ENCODE measurements at regions not wholly inside any gene's neighbourhood (a gene's known extent, or its start where the extent isn't known, plus 50 kb on each side); places are given as distances from the start of the nearest gene placed in this dataset.

GRCh38 chr3:43956945-43957344 lies 266.2 kb downstream of the ABHD5 start:
- DNase-seq (ENCODE audit: insufficient read length, low spot score) (no peak), FAIRE-seq (no peak)
- TF ChIP-seq CTCF (IDR thresholded peaks at IDR 0.05; ENCODE audit: insufficient read depth, missing control alignments), result no peak

DNA sequence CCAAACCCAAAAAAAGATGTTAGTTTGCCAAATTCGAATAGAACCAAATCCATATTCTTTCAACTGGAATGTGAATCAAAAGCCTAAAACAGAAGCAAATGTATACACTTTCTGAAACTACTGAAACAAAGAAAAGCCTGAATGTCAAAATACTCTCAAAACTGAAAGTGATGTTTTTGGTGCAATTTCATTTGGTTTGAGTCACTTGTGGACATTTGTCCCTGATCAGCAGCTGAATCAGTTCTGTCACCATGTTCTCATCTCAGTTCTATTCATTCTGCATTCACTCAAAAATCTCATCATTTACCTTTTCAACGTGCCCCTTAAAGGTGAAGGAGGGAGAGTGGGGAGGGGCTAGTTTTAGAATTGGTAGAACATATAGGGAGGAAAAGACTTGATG lies 266.8 kb downstream of the ABHD5 start:
- DNase-seq (ENCODE audit: insufficient read length, low spot score), result no peak
- TF ChIP-seq CTCF (IDR thresholded peaks at IDR 0.05; ENCODE audit: insufficient read depth, missing control alignments), result no peak
- no peak for FAIRE-seq

- FAIRE-seq (peak; percentile 80), DNase-seq (ENCODE audit: insufficient read length, low spot score) (peak; percentile 34)
- no peak for TF ChIP-seq CTCF (IDR thresholded peaks at IDR 0.05; ENCODE audit: insufficient read depth, missing control alignments)
Measured at GRCh38 chr3:43958005-43958770, 267.4 kb downstream of the ABHD5 start.

GRCh38 chr3:43958973-43959372 lies 268.2 kb downstream of the ABHD5 start:
- no peak for TF ChIP-seq CTCF (IDR thresholded peaks at IDR 0.05; ENCODE audit: insufficient read depth, missing control alignments)
- no peak for DNase-seq (ENCODE audit: insufficient read length, low spot score)
- FAIRE-seq, result no peak

DNA sequence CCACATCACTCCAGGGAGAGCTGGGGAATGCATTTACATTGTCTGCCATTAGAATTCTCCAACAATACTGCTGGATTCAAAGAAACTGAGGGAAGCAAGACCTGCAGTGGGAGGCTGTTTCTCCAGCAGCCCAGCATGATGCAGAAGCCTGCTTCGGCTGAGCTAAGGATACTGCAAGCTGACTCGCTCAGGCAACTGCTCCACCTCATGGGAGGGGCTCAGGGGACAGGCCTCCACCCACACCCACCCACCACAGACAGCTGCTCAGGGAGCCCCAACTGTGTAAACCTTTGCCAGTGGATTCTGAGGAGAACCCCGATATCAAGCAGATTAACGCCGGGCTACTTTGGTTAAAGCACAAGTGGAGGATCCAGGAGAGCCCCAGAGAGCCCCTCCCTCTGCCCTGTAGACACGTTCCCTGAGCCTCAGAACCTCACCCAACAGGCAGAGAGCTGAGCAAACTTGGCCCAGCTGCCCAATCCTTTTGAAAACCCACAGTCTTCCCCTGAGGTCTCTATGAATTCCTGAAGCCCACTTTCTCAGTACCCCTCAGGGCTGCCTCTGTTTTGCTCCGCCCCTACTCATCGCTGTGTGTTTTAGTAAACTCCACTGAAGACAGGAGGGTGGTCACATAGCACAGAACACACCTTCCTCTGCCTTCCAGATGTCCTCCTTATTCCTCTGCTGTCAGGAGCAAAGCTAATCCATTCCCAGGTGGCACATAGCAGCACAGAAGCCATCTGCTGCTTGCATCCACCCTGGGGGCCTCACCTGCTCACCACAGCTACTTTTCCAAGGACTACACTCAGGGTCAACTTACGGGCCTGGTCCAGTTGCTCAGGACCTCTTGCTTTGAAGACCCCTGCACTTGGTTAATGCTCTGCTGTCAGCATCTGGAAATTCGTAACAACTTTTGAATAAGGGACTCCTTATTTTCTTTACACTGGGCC lies 269.0 kb downstream of the ABHD5 start:
- FAIRE-seq (peak; percentile 38), DNase-seq (ENCODE audit: insufficient read length, low spot score) (peak; percentile 23)
- TF ChIP-seq CTCF (IDR thresholded peaks at IDR 0.05; ENCODE audit: insufficient read depth, missing control alignments), result no peak

- no peak for TF ChIP-seq CTCF (IDR thresholded peaks at IDR 0.05; ENCODE audit: insufficient read depth, missing control alignments)
- no peak for DNase-seq (ENCODE audit: insufficient read length, low spot score)
- no peak for FAIRE-seq
Measured at GRCh38 chr3:43960448-43960840, 269.7 kb downstream of the ABHD5 start.

All from D721Med (cell line).